HEK293 (cell line): ENCODE measurements at regions not wholly inside any gene's neighbourhood (a gene's known extent, or its start where the extent isn't known, plus 50 kb on each side); places are given as distances from the start of the nearest gene placed in this dataset.
"Not testable (repeated sequence)": the region's sequence is repeated elsewhere in the genome, so short reads cannot be mapped to it uniquely, and the experiment has no call there.

Source experiments
- CTCF ChIA-PET: fragments of 350-600 bp; formaldehyde crosslinking; extraction: SDS; loops from one replicate; lab custom pipeline; 2021; ENCODE audit warnings: antibody characterized with exemption; lab: Yijun Ruan, JAX
- POLR2A ChIA-PET: fragments of 300-600 bp; formaldehyde crosslinking; extraction: SDS; loops from one replicate; lab custom pipeline; 2020; ENCODE audit warnings: antibody characterized with exemption, inconsistent platforms; lab: Yijun Ruan, JAX
- H3K27ac ChIP-seq: fragments of 200-500 bp; sonication (Bioruptor generic); 2 replicates; pipeline ENCODE4 v1.5.1; 2014; ENCODE audit warnings: low read depth, low read length, control low read depth, inconsistent platforms; ENCODE audit errors: extremely low read depth
- H3K36me3 ChIP-seq, 2 experiments: fragments of 200-500 bp in 1 of 2; sonication (Bioruptor generic) in 1 of 2; 1 replicate in 1 of 2; 2 replicates in 1 of 2; pipeline ENCODE4 v1.5.1; 2014 to 2017; ENCODE audit warnings: inconsistent platforms in 2 of 2, low read length in 2 of 2; ENCODE audit not compliant: control insufficient read depth in 2 of 2, insufficient read depth in 1 of 2
- H3K4me1 ChIP-seq: fragments of 200-500 bp; sonication (Bioruptor generic); 2 replicates; pipeline ENCODE4 v1.5.1; 2014; ENCODE audit warnings: mild to moderate bottlenecking, low read length, inconsistent platforms; ENCODE audit not compliant: control insufficient read depth, insufficient read depth
- H3K4me3 ChIP-seq: 2 replicates; pipeline ENCODE4 v1.5.1; 2011; ENCODE audit warnings: low read depth, mild to moderate bottlenecking, control low read depth, low read length, moderate library complexity
- H3K9me3 ChIP-seq: fragments of 200-500 bp; sonication (Bioruptor generic); 2 replicates; pipeline ENCODE4 v1.5.1; 2014; ENCODE audit warnings: low read depth, low read length, inconsistent platforms; ENCODE audit not compliant: control insufficient read depth, insufficient read depth
- GLI2 ChIP-seq: fragments of 450-650 bp; formaldehyde crosslinking; IDR thresholded peaks from 2 replicates; pipeline ENCODE4; 2017; ENCODE audit warnings: missing biosample characterization, missing genetic modification characterization, low read depth, borderline replicate concordance
- HOXA7 ChIP-seq: sonication (generic); formaldehyde crosslinking; IDR thresholded peaks from 2 replicates; pipeline ENCODE4 v1.8.1; 2022; ENCODE audit warnings: missing genetic modification reagents, borderline replicate concordance
- PATZ1 ChIP-seq: fragments of 450-650 bp; formaldehyde crosslinking; IDR thresholded peaks from 2 replicates; pipeline ENCODE4 v1.5.1; 2016; ENCODE audit warnings: missing biosample characterization, missing genetic modification characterization
- PRDM10 ChIP-seq: fragments of 450-650 bp; formaldehyde crosslinking; IDR thresholded peaks from 2 replicates; pipeline ENCODE4 v1.5.1; 2016; ENCODE audit warnings: missing biosample characterization, missing genetic modification characterization
- PRDM2 ChIP-seq: fragments of 450-650 bp; formaldehyde crosslinking; IDR thresholded peaks from 2 replicates; pipeline ENCODE4 v1.5.1; 2016; ENCODE audit warnings: missing biosample characterization, missing genetic modification characterization, borderline replicate concordance
- SP2 ChIP-seq: fragments of 450-650 bp; formaldehyde crosslinking; IDR thresholded peaks from 2 replicates; pipeline ENCODE4 v1.5.1; 2016; ENCODE audit warnings: missing biosample characterization, missing genetic modification characterization
- ZIC2 ChIP-seq: fragments of 450-650 bp; formaldehyde crosslinking; IDR thresholded peaks from 2 replicates; pipeline ENCODE4 v1.5.1; 2016; ENCODE audit warnings: missing biosample characterization, missing genetic modification characterization
- ZNF138 ChIP-seq: fragments of 450-650 bp; formaldehyde crosslinking; IDR thresholded peaks from 2 replicates; pipeline ENCODE4 v1.5.1; 2016; ENCODE audit warnings: missing biosample characterization, missing genetic modification characterization, borderline replicate concordance
- ZNF140 ChIP-seq: fragments of 450-650 bp; formaldehyde crosslinking; IDR thresholded peaks from 2 replicates; pipeline ENCODE4 v1.5.1; 2016; ENCODE audit warnings: missing biosample characterization, missing genetic modification characterization
- ZNF223 ChIP-seq: fragments of 450-650 bp; formaldehyde crosslinking; IDR thresholded peaks from 2 replicates; pipeline ENCODE4 v1.5.1; 2016; ENCODE audit warnings: missing biosample characterization, missing genetic modification characterization
- ZNF24 ChIP-seq: fragments of 450-650 bp; formaldehyde crosslinking; IDR thresholded peaks from 2 replicates; pipeline ENCODE4 v1.5.1; 2016; ENCODE audit warnings: missing biosample characterization, missing genetic modification characterization
- ZNF394 ChIP-seq: fragments of 450-650 bp; formaldehyde crosslinking; IDR thresholded peaks from 2 replicates; pipeline ENCODE4 v1.5.1; 2016; ENCODE audit warnings: missing biosample characterization, missing genetic modification characterization, mild to moderate bottlenecking, moderate library complexity, borderline replicate concordance
- ZNF571 ChIP-seq: fragments of 450-650 bp; formaldehyde crosslinking; IDR thresholded peaks from 2 replicates; pipeline ENCODE4 v1.5.0; 2017; ENCODE audit warnings: missing biosample characterization, missing genetic modification characterization
- ZNF621 ChIP-seq: fragments of 450-650 bp; formaldehyde crosslinking; IDR thresholded peaks from 2 replicates; pipeline ENCODE4 v1.5.1; 2017; ENCODE audit warnings: missing biosample characterization, missing genetic modification characterization
- ZNF629 ChIP-seq: fragments of 450-650 bp; formaldehyde crosslinking; IDR thresholded peaks from 2 replicates; pipeline ENCODE4 v1.5.1; 2017; ENCODE audit warnings: missing biosample characterization, missing genetic modification characterization
- ZNF658 ChIP-seq: fragments of 450-650 bp; formaldehyde crosslinking; IDR thresholded peaks from 2 replicates; pipeline ENCODE4; 2016; ENCODE audit warnings: missing biosample characterization, missing genetic modification characterization
- TF ChIP-seq, protein P1 (sequence below): fragments of 450-650 bp; formaldehyde crosslinking; IDR thresholded peaks from 2 replicates; pipeline ENCODE4 v1.5.1; 2017; ENCODE audit warnings: missing biosample characterization, missing genetic modification characterization
- TF ChIP-seq, protein P2 (sequence below): fragments of 450-650 bp; formaldehyde crosslinking; IDR thresholded peaks from 2 replicates; pipeline ENCODE4 v1.5.1; 2016; ENCODE audit warnings: missing biosample characterization, missing genetic modification characterization
- TF ChIP-seq, protein P3 (sequence below): fragments of 450-650 bp; formaldehyde crosslinking; IDR thresholded peaks from 2 replicates; pipeline ENCODE4; 2016; ENCODE audit warnings: missing biosample characterization, missing genetic modification characterization

GRCh38 chr10:21122907-21123306, 225.8 kb upstream of the NEBL start:
- ChIA-PET CTCF (no interaction called here), POLR2A (no interaction called here)
- no peak for TF ChIP-seq PATZ1
- TF ChIP-seq ZIC2 (tag by site-specific recombination), result no peak
- TF ChIP-seq, protein P1, sequence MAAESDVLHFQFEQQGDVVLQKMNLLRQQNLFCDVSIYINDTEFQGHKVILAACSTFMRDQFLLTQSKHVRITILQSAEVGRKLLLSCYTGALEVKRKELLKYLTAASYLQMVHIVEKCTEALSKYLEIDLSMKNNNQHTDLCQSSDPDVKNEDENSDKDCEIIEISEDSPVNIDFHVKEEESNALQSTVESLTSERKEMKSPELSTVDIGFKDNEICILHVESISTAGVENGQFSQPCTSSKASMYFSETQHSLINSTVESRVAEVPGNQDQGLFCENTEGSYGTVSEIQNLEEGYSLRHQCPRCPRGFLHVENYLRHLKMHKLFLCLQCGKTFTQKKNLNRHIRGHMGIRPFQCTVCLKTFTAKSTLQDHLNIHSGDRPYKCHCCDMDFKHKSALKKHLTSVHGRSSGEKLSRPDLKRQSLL (tag by site-specific recombination), result no peak
- no peak for TF ChIP-seq ZNF658
- TF ChIP-seq ZNF24 (tag by site-specific recombination), result no peak
- TF ChIP-seq SP2, result no peak
- TF ChIP-seq GLI2 (tag by site-specific recombination), result no peak
- TF ChIP-seq, protein P2, sequence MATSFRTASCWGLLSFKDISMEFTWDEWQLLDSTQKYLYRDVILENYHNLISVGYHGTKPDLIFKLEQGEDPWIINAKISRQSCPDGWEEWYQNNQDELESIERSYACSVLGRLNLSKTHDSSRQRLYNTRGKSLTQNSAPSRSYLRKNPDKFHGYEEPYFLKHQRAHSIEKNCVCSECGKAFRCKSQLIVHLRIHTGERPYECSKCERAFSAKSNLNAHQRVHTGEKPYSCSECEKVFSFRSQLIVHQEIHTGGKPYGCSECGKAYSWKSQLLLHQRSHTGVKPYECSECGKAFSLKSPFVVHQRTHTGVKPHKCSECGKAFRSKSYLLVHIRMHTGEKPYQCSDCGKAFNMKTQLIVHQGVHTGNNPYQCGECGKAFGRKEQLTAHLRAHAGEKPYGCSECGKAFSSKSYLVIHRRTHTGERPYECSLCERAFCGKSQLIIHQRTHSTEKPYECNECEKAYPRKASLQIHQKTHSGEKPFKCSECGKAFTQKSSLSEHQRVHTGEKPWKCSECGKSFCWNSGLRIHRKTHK (tag by site-specific recombination), result no peak
- TF ChIP-seq ZNF621 (tag by site-specific recombination), result no peak
- TF ChIP-seq, protein P3, sequence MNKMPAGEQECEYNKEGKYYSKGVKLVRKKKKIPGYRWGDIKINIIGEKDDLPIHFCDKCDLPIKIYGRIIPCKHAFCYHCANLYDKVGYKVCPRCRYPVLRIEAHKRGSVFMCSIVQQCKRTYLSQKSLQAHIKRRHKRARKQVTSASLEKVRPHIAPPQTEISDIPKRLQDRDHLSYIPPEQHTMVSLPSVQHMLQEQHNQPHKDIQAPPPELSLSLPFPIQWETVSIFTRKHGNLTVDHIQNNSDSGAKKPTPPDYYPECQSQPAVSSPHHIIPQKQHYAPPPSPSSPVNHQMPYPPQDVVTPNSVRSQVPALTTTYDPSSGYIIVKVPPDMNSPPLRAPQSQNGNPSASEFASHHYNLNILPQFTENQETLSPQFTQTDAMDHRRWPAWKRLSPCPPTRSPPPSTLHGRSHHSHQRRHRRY, result no peak
- TF ChIP-seq PRDM2 (tag by site-specific recombination), result no peak
- TF ChIP-seq ZNF394 (tag by site-specific recombination), result no peak
- no peak for TF ChIP-seq ZNF571 (tag by site-specific recombination)
- no peak for TF ChIP-seq PRDM10 (tag by site-specific recombination)
- TF ChIP-seq HOXA7 (CRISPR knock-in tag), result no peak
- no peak for TF ChIP-seq ZNF138 (tag by site-specific recombination)
- TF ChIP-seq ZNF223, result no peak
- no peak for TF ChIP-seq ZNF629 (tag by site-specific recombination)
- no peak for TF ChIP-seq ZNF140 (tag by site-specific recombination)
- H3K27ac ChIP-seq, result no peak overlapping the region
- no peak overlapping the region for H3K4me3 ChIP-seq
- no peaks in the 10 kb centered on the region for H3K4me1 ChIP-seq
- no peaks in the 10 kb centered on the region for H3K36me3 ChIP-seq
- no peaks in the 10 kb centered on the region for H3K9me3 ChIP-seq

DNA sequence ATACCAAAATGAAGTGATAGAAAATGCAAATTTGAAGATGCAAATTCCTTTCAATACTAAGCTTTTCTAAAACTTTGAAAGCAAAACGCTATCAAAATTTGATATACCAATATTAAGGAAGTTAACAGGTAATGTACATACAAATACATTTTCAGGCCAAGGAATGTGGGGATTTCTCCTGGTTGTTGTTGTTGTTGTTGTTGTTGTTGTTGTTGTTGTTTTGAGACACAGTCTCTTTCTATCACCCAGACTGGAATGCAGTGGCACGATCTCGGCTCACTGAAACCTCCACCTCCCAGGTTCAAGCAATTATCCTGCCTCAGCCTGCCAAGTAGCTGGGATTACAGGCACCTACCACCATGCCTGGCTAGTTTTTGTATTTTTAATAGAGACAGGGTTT, 224.7 kb upstream of the NEBL start:
- CTCF ChIA-PET, result interaction anchor here (0.6 kb wide), 1 partner anchor 12 kb away, joined by 3 read pairs; no protein-coding TSS in a partner anchor

More for the DNA sequence above, 224.7 kb upstream of the NEBL start:
- H3K27ac ChIP-seq, H3K4me1 ChIP-seq, H3K36me3 ChIP-seq, POLR2A ChIA-PET, H3K4me3 ChIP-seq, H3K9me3 ChIP-seq: not testable (repeated sequence)
